ENCODE measurements at regions not wholly inside any gene's neighbourhood (a gene's known extent, or its start where the extent isn't known, plus 50 kb on each side); places are given as distances from the start of the nearest gene placed in this dataset.
A peak's percentile ranks its signal among the peaks of the same experiment; 100 is the strongest.

- DNase-seq (ENCODE audit: low read depth) = no peak
- in situ Hi-C loops (cut with HindIII; ENCODE audit: low sequenced_read_pairs) = no loop called here
- TF ChIP-seq, protein P1, sequence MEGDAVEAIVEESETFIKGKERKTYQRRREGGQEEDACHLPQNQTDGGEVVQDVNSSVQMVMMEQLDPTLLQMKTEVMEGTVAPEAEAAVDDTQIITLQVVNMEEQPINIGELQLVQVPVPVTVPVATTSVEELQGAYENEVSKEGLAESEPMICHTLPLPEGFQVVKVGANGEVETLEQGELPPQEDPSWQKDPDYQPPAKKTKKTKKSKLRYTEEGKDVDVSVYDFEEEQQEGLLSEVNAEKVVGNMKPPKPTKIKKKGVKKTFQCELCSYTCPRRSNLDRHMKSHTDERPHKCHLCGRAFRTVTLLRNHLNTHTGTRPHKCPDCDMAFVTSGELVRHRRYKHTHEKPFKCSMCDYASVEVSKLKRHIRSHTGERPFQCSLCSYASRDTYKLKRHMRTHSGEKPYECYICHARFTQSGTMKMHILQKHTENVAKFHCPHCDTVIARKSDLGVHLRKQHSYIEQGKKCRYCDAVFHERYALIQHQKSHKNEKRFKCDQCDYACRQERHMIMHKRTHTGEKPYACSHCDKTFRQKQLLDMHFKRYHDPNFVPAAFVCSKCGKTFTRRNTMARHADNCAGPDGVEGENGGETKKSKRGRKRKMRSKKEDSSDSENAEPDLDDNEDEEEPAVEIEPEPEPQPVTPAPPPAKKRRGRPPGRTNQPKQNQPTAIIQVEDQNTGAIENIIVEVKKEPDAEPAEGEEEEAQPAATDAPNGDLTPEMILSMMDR (IDR thresholded peaks at IDR 0.05; ENCODE audit: low read depth, low read length, missing control alignments) = no peak
- H3K4me3 ChIP-seq (ENCODE audit: low read depth, low read length) = no peak overlapping the region
Measured at GRCh38 chr6:125593746-125594145, 155.7 kb upstream of the HEY2 start.

DNA sequence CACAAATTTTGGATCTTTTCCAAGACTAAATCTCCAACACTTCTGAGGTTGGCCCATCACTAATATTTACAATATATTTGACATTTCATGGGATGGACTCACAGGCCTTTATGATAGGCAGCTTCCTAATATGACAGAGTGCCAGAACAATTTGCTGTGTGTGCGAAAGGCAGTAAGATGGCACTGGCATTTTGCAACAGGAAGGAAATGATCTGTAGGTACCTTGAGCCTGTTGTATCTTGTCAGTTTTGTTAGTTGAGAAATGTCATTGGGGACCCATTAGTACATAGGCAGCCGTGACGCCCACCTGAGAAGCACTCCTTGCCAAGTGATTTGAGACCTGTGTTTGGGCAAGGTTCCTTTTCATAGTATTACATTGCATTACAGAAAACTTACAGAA is 153.4 kb upstream of the HEY2 start:
- in situ Hi-C loops (cut with HindIII; ENCODE audit: low sequenced_read_pairs) = no loop called here
- DNase-seq (ENCODE audit: low read depth) = no peak
- no peak overlapping the region for H3K4me3 ChIP-seq (ENCODE audit: low read depth, low read length)
- TF ChIP-seq, protein P1 (IDR thresholded peaks at IDR 0.05; ENCODE audit: low read depth, low read length, missing control alignments) = no peak

- TF ChIP-seq, protein P1 (IDR thresholded peaks at IDR 0.05; ENCODE audit: low read depth, low read length, missing control alignments) = no peak
- no peak for DNase-seq (ENCODE audit: low read depth)
- in situ Hi-C loops (cut with HindIII; ENCODE audit: low sequenced_read_pairs) = no loop called here
- H3K4me3 ChIP-seq (ENCODE audit: low read depth, low read length) = no peak overlapping the region
Measured at GRCh38 chr6:125597411-125598253, 151.8 kb upstream of the HEY2 start.

- DNase-seq (ENCODE audit: low read depth) = no peak
- in situ Hi-C loops (cut with HindIII; ENCODE audit: low sequenced_read_pairs) = no loop called here
- H3K4me3 ChIP-seq (ENCODE audit: low read depth, low read length) = no peak overlapping the region
- TF ChIP-seq, protein P1 (IDR thresholded peaks at IDR 0.05; ENCODE audit: low read depth, low read length, missing control alignments) = no peak
Measured at GRCh38 chr6:125598422-125598821, 151.0 kb upstream of the HEY2 start.

- in situ Hi-C loops (cut with HindIII; ENCODE audit: low sequenced_read_pairs) = no loop called here
- TF ChIP-seq, protein P1 (IDR thresholded peaks at IDR 0.05; ENCODE audit: low read depth, low read length, missing control alignments) = no peak
- H3K4me3 ChIP-seq (ENCODE audit: low read depth, low read length) = no peak overlapping the region
- DNase-seq (ENCODE audit: low read depth) = no peak
Measured at GRCh38 chr6:125604257-125604656, 145.2 kb upstream of the HEY2 start.

GRCh38 chr6:125611573-125612344 is 137.7 kb upstream of the HEY2 start:
- in situ Hi-C loops (cut with HindIII; ENCODE audit: low sequenced_read_pairs) = no loop called here
- DNase-seq (ENCODE audit: low read depth) = peak; percentile 31
- TF ChIP-seq, protein P1 (IDR thresholded peaks at IDR 0.05; ENCODE audit: low read depth, low read length, missing control alignments) = no peak
- H3K4me3 ChIP-seq (ENCODE audit: low read depth, low read length) = peak overlapping the region; percentile 16
